B cell (primary cell): ENCODE measurements at regions not wholly inside any gene's neighbourhood (a gene's known extent, or its start where the extent isn't known, plus 50 kb on each side); places are given as distances from the start of the nearest gene placed in this dataset.

Experiments
- EZH2 ChIP-seq: IDR thresholded peaks from 2 replicates; pipeline ENCODE4 v1.6.1; 2012; ENCODE audit warnings: borderline replicate concordance, low read depth, mild to moderate bottlenecking, moderate library complexity, low read length; ENCODE audit not compliant: insufficient read depth, poor library complexity, severe bottlenecking
- TF ChIP-seq, protein P1 (sequence below): fragments of 200-600 bp; IDR thresholded peaks from one replicate; pipeline ENCODE4 v1.8.0; 2022; ENCODE audit warnings: antibody characterized with exemption, mild to moderate bottlenecking

DNA sequence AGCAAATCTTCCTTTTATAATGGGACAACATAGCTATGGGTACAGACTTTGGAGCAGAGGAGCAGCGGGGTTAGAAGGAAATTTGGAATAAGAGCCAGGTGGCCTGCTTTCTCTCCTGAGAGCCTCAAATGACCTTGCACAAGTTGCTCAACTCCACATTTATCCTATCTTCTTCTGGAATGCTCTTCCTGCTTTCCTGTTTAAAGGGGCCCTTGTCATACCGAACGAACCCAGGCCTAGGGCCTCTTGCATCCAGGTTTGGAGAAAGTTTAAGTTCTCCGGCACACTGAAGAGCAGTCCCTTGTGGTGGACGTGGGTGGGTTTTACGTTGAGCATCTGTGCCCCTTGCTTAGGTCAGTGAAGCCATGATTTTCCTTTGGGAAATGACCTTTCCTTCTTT lies 197.9 kb upstream of the NR3C1 start:
- TF ChIP-seq, protein P1, sequence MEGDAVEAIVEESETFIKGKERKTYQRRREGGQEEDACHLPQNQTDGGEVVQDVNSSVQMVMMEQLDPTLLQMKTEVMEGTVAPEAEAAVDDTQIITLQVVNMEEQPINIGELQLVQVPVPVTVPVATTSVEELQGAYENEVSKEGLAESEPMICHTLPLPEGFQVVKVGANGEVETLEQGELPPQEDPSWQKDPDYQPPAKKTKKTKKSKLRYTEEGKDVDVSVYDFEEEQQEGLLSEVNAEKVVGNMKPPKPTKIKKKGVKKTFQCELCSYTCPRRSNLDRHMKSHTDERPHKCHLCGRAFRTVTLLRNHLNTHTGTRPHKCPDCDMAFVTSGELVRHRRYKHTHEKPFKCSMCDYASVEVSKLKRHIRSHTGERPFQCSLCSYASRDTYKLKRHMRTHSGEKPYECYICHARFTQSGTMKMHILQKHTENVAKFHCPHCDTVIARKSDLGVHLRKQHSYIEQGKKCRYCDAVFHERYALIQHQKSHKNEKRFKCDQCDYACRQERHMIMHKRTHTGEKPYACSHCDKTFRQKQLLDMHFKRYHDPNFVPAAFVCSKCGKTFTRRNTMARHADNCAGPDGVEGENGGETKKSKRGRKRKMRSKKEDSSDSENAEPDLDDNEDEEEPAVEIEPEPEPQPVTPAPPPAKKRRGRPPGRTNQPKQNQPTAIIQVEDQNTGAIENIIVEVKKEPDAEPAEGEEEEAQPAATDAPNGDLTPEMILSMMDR = no peak
- no peak for TF ChIP-seq EZH2
